Heart right ventricle (tissue), 16 donors: ENCODE measurements at regions not wholly inside any gene's neighbourhood (a gene's known extent, or its start where the extent isn't known, plus 50 kb on each side); places are given as distances from the start of the nearest gene placed in this dataset.

Experiments used
- ATAC-seq, 8 donors: fragments of 200-7000 bp; cut with Tn5 transposase; one replicate each; pipeline ENCODE4 v1.9.1; 2020; ENCODE audit warnings: mild to moderate bottlenecking in 8 of 8, moderate library complexity in 8 of 8, moderate number of reproducible peaks in 1 of 8
- DNase-seq, 2 donors: peaks; one replicate each; pipeline ENCODE4 v3.0.0-alpha.2; 2020
- H3K27ac ChIP-seq, 10 donors: fragments of 200-600 bp; sonication (generic) in 2 of 10; one replicate each; pipeline versions ENCODE4 v1.5.0 to v1.8.0; 2020 to 2022; ENCODE audit warnings: mild to moderate bottlenecking in 3 of 10
- H3K27me3 ChIP-seq, 7 donors: fragments of 200-600 bp; one replicate each; pipeline ENCODE4 v1.8.0; 2021 to 2022; ENCODE audit warnings: mild to moderate bottlenecking in 2 of 7
- H3K36me3 ChIP-seq, 9 donors: fragments of 200-600 bp; sonication (generic) in 1 of 9; one replicate each; pipeline versions ENCODE4 v1.5.0 to v1.8.0; 2020 to 2022; ENCODE audit warnings: mild to moderate bottlenecking in 2 of 9
- H3K4me1 ChIP-seq, 9 donors: fragments of 200-600 bp; sonication (generic) in 1 of 9; one replicate each; pipeline versions ENCODE4 v1.5.0 to v1.8.0; 2020 to 2022; ENCODE audit warnings: mild to moderate bottlenecking in 4 of 9
- H3K4me3 ChIP-seq, 10 donors: fragments of 200-600 bp; sonication (generic) in 2 of 10; one replicate each; pipeline versions ENCODE4 v1.5.0 to v1.8.0; 2020 to 2022; ENCODE audit warnings: mild to moderate bottlenecking in 7 of 10, moderate library complexity in 2 of 10
- H3K9me3 ChIP-seq, 11 donors: fragments of 200-600 bp in 10 of 11; sonication (generic) in 2 of 11; one replicate each; pipeline versions ENCODE4 v1.5.0 to v1.8.0; 2013 to 2022; ENCODE audit warnings: mild to moderate bottlenecking in 2 of 11, control low read depth in 1 of 11, moderate library complexity in 1 of 11
- WGBS, 2 donors: extraction: QIAGEN DNeasy Blood & Tissue Kit; methylation state at CpG; one replicate each; pipeline ENCODE4 v1.1.7; 2013; ENCODE audit warnings: inconsistent platforms in 1 of 2; 5-methylcytosine and 5-hydroxymethylcytosine counted together
- intact Hi-C, 10 donors: fragments of 100-400 bp; cut with DNase I; formaldehyde crosslinking; loops; one replicate each; pipeline versions ENCODE4 v1.11.1 to v1.14.2; 2022
- TF ChIP-seq, protein P1 (sequence below), 9 donors: fragments of 200-600 bp; sonication (generic) in 2 of 9; IDR thresholded peaks; one replicate each; pipeline versions ENCODE4 v1.5.0 to v1.8.0; 2021 to 2022; ENCODE audit warnings: antibody characterized with exemption in 9 of 9, mild to moderate bottlenecking in 5 of 9, moderate library complexity in 1 of 9
- donor health status: Arrhythmogenic right ventricular cardiomyopathy.
- donor health status: ischemic (EF 13 %, LVEDD 7.1; RV severe dilation, severe dysfunction).
- donor health status: healthy with polysubstance abuse.
- donor health status: DM: no; HTN: yes; CAD: no.
- donor health status: DM: no; HTN: no; CAD: no.
- donor health status: ischemic (EF 25% LVEDD 6.9; RV normal size, moderate dysfunction).
- donor health status: ischemic (EF 25% LVEDD 5.7; RV mildly dilated, moderate dysfunction).
- donor health status: healthy.
- donor health status: DM: yes; HTN: yes; CAD: no.
- donor health status: Ischemic cardiomyopathy.
- donor health status: ischemic (EF 35%, LVEDD 5.7; RV mildly dilated, moderate dysfunction).
- donor health status: nonischemic (EF 11% LVEDD 7.7; RV severe dilation, severe dysfunction).
- donor health status: DM: yes; HTN: yes; CAD: no.
- donor health status: PGD.
- donor health status: ischemic (EF 29% LVEDD 5.4; RV normal size, mild dysfunction).
- donor health status: nonischemic (EF 23%, LVEDD 6.1; RV moderate dilation, normal function).

DNA sequence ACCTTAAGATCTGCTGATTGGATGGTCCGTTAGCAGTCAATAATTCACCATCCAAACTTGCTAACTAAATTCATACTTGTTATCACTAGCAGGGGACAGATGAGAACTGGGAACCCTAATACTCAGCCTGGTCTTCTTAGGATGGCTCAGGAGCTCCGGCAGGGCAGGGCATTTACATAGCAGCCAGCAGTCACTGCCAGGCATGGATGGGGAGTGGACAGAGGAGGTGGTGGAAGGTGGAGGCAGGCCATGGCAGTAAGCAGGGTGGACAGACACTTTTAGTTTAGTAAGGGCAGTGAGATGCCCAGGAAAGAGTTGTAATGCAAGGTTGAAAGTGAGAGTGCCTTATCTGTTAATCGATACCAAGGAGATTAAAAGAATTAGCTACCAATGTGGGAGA, 392.2 kb upstream of the CHST9 start:
- ATAC-seq = no peak
- Histone ChIP-seq H3K9me3 (peaks cover 0 to 20% (median 10%) of the 10 kb centered on the region in 11 donors), H3K27me3 (no peaks in the 10 kb centered on the region), H3K27ac (no peak overlapping the region), H3K36me3 (no peaks in the 10 kb centered on the region), H3K4me3 (no peak overlapping the region), H3K4me1 (no peaks in the 10 kb centered on the region)
- intact Hi-C loops = no loop called here
- 69 to 73% methylated on average over 3 of the region's 3 CpGs for WGBS, 2 donors
- TF ChIP-seq, protein P1, sequence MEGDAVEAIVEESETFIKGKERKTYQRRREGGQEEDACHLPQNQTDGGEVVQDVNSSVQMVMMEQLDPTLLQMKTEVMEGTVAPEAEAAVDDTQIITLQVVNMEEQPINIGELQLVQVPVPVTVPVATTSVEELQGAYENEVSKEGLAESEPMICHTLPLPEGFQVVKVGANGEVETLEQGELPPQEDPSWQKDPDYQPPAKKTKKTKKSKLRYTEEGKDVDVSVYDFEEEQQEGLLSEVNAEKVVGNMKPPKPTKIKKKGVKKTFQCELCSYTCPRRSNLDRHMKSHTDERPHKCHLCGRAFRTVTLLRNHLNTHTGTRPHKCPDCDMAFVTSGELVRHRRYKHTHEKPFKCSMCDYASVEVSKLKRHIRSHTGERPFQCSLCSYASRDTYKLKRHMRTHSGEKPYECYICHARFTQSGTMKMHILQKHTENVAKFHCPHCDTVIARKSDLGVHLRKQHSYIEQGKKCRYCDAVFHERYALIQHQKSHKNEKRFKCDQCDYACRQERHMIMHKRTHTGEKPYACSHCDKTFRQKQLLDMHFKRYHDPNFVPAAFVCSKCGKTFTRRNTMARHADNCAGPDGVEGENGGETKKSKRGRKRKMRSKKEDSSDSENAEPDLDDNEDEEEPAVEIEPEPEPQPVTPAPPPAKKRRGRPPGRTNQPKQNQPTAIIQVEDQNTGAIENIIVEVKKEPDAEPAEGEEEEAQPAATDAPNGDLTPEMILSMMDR (IDR thresholded peaks at IDR 0.05) = no peak
- no peak for DNase-seq

DNA sequence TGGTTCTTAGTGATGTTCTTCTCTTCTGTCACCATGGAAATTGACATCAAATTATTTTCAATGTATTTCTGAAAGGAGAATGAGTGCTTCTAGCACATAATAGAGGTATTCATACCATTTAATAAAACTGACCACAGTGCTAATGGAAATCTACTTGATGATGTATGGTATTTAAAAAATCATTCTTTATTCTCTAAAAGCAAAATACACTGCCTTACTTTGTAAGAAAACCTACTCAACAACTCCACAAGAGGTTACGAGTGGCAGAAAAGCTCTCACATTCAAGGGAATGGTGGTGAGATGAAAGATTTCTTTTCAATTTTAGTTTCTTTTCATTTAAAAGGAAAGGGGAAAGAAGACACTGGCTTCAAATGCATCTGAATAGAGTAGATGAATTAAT, 382.3 kb upstream of the CHST9 start:
- Histone ChIP-seq H3K36me3 (no peaks in the 10 kb centered on the region), H3K27ac (no peak overlapping the region), H3K4me1 (peaks cover 0 to 3% (median 0%) of the 10 kb centered on the region in 9 donors), H3K9me3 (peaks cover 0 to 14% (median 0%) of the 10 kb centered on the region in 11 donors), H3K27me3 (no peaks in the 10 kb centered on the region), H3K4me3 (no peak overlapping the region)
- intact Hi-C loops = no loop called here
- no peak for DNase-seq
- ATAC-seq = no peak
- WGBS, 2 donors = 90 to 91% methylated on average over 1 of the region's 1 CpG
- TF ChIP-seq, protein P1 (IDR thresholded peaks at IDR 0.05) = no peak

DNA sequence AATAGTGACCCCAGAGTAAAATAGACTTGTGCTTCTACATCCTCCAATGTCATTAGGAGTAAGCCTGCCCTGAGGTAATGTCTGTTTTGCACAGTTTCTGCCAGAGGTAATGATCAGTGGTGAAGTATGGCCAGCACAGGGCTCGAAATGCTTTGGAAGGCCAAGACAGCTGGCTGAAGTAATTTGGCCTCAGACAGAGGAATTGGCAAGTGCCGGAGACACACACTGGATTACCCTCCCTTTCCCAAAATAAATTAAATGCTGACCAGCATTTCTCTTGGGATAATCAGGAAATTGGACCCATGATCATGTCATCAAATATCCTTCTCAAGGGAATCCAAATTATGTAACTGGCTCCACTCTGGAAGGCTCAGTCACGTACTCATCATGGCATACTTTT, 379.0 kb upstream of the CHST9 start:
- Histone ChIP-seq H3K4me1 (peaks cover 0 to 6% (median under 1%) of the 10 kb centered on the region in 9 donors), H3K27me3 (no peaks in the 10 kb centered on the region), H3K36me3 (no peaks in the 10 kb centered on the region), H3K27ac (no peak overlapping the region), H3K9me3 (peaks cover 0 to 3% (median 0%) of the 10 kb centered on the region in 11 donors), H3K4me3 (no peak overlapping the region)
- WGBS, 2 donors = 53 to 68% methylated on average over 3 of the region's 3 CpGs
- TF ChIP-seq, protein P1 (IDR thresholded peaks at IDR 0.05) = no peak
- intact Hi-C loops = no loop called here
- DNase-seq (no peak), ATAC-seq (peak in 2 of 8 donors; percentile 42 to 60)

DNA sequence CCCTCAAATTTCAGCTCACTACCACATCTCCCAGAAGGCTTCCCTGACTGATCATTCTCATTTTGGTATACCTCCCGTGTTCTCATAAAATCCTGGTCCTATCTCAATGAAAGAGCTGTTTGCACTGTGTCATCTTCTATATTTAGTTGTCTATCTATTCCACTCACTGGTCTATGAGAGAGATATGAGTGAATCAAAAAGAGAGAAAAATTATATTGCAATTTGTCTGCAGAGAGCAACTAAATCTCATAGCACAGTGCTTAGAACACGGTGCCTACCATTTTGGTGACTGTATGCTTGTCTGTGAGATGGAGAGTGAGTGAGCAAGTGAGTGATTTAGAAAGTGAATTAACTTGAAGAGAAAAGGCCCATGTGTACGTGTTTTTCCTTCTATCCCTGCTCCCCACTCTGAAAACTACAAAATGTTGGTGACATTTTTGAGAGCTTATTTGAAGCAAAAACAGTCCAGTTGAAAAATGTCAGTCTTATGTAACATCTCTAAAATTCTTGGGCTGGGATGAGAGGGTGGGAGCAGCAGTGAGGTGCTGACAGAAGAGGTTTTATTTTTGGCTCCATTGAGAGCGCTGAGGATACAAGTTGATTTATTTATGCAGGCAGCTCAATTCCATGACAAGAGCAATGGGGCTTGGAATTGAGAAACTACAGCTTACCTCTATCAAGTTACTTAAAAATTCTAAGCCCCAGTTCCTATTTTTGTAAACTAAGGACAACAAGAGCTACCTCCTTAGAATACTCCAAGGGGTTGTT, 373.5 kb upstream of the CHST9 start:
- H3K27ac ChIP-seq = peak overlapping the region in 5 of 10 donors; percentile 13 to 61 (median 43)
- WGBS, 2 donors = 26 to 28% methylated on average over 4 of the region's 4 CpGs
- DNase-seq (no peak), ATAC-seq (peak; percentile 35 to 90 (median 68))
- intact Hi-C loops = no loop called here
- peaks cover 0 to 20% (median 0%) of the 10 kb centered on the region in 11 donors for H3K9me3 ChIP-seq
- TF ChIP-seq, protein P1 (IDR thresholded peaks at IDR 0.05) = no peak
- H3K4me1 ChIP-seq = peaks cover 0 to 15% (median 3%) of the 10 kb centered on the region in 9 donors
- H3K4me3 ChIP-seq = no peak overlapping the region
- H3K27me3 ChIP-seq = no peaks in the 10 kb centered on the region
- no peaks in the 10 kb centered on the region for H3K36me3 ChIP-seq
